CD4-positive, alpha-beta T cell treated with Interleukin-4 for 1 hour (primary cell): ENCODE measurements at regions not wholly inside any gene's neighbourhood (a gene's known extent, or its start where the extent isn't known, plus 50 kb on each side); places are given as distances from the start of the nearest gene placed in this dataset.

Experiments
- DNase-seq, 2 donors: peaks; one replicate each; pipeline ENCODE4 v3.0.0-alpha.2; 2020 to 2022

GRCh38 chr9:86721843-86722705 is 225.2 kb downstream of the GAS1 start:
- DNase-seq, result no peak

- no peak for DNase-seq
These were observed 226.0 kb downstream of the GAS1 start for GRCh38 chr9:86721226-86721781.

- no peak for DNase-seq
These were observed 226.6 kb downstream of the GAS1 start for GRCh38 chr9:86720639-86721225.

GRCh38 chr9:86718388-86719049 is 228.8 kb downstream of the GAS1 start:
- DNase-seq, result no peak

GRCh38 chr9:86716326-86716922 is 230.9 kb downstream of the GAS1 start:
- no peak for DNase-seq

- DNase-seq, result no peak
These were observed 232.3 kb downstream of the GAS1 start for GRCh38 chr9:86714999-86715398.

- DNase-seq, result no peak
These were observed 233.3 kb downstream of the GAS1 start for GRCh38 chr9:86713970-86714369.

GRCh38 chr9:86713470-86713869 is 233.8 kb downstream of the GAS1 start:
- DNase-seq, result no peak

GRCh38 chr9:86708918-86709835 is 238.1 kb downstream of the GAS1 start:
- DNase-seq, result no peak

- DNase-seq, result no peak
These were observed 239.3 kb downstream of the GAS1 start for GRCh38 chr9:86707932-86708510.

GRCh38 chr9:86706391-86706790 is 240.9 kb downstream of the GAS1 start:
- DNase-seq, result no peak

GRCh38 chr9:86705490-86705889 is 241.8 kb downstream of the GAS1 start:
- DNase-seq, result no peak

- no peak for DNase-seq
These were observed 244.0 kb downstream of the GAS1 start for GRCh38 chr9:86703346-86703745.

- no peak for DNase-seq
These were observed 246.7 kb downstream of the GAS1 start for GRCh38 chr9:86700629-86701028.

- DNase-seq, result no peak
These were observed 249.3 kb downstream of the GAS1 start for GRCh38 chr9:86697999-86698398.

GRCh38 chr9:86697213-86697612 is 250.1 kb downstream of the GAS1 start:
- no peak for DNase-seq

GRCh38 chr9:86695910-86696424 is 251.3 kb downstream of the GAS1 start:
- no peak for DNase-seq

- DNase-seq, result no peak
These were observed 257.3 kb downstream of the GAS1 start for GRCh38 chr9:86690034-86690433.

- DNase-seq, result no peak
These were observed 259.5 kb downstream of the GAS1 start for GRCh38 chr9:86687788-86688187.

GRCh38 chr9:86685556-86685955 is 261.8 kb downstream of the GAS1 start:
- DNase-seq, result no peak

- no peak for DNase-seq
These were observed 263.2 kb downstream of the GAS1 start for GRCh38 chr9:86684148-86684547.

- no peak for DNase-seq
These were observed 265.1 kb downstream of the GAS1 start for GRCh38 chr9:86682240-86682639.
